Nephron (organoid): ENCODE measurements at regions not wholly inside any gene's neighbourhood (a gene's known extent, or its start where the extent isn't known, plus 50 kb on each side); places are given as distances from the start of the nearest gene placed in this dataset.

Experiments used
- H3K27ac Mint-ChIP-seq, 3 experiments: 2 replicates each; pipeline ENCODE4 v1.8.0; 2020; ENCODE audit warnings: mixed read lengths in 3 of 3, mild to moderate bottlenecking in 2 of 3, moderate library complexity in 1 of 3
- H3K27me3 Mint-ChIP-seq: 2 replicates; pipeline ENCODE4 v1.8.0; 2021; ENCODE audit warnings: low read depth, mild to moderate bottlenecking, moderate library complexity, mixed read lengths
- H3K36me3 Mint-ChIP-seq: 2 replicates; pipeline ENCODE4 v1.8.0; 2020; ENCODE audit warnings: low read depth, mixed read lengths
- H3K4me1 Mint-ChIP-seq: 2 replicates; pipeline ENCODE4 v1.8.0; 2020; ENCODE audit warnings: mixed read lengths
- H3K4me3 Mint-ChIP-seq, 3 experiments: 2 replicates each; pipeline ENCODE4 v1.8.0; 2020; ENCODE audit warnings: mild to moderate bottlenecking in 3 of 3, mixed read lengths in 3 of 3, moderate library complexity in 2 of 3
- H3K9me3 Mint-ChIP-seq: 2 replicates; pipeline ENCODE4 v1.8.0; 2020; ENCODE audit warnings: mixed read lengths
- TF ChIP-seq, protein P1 (sequence below), 3 experiments: fragments of 200-600 bp; sonication (generic); IDR thresholded peaks; one replicate each; pipeline ENCODE4 v1.5.0; 2021; ENCODE audit warnings: antibody characterized with exemption in 3 of 3; ENCODE audit not compliant: unreplicated experiment in 3 of 3

DNA sequence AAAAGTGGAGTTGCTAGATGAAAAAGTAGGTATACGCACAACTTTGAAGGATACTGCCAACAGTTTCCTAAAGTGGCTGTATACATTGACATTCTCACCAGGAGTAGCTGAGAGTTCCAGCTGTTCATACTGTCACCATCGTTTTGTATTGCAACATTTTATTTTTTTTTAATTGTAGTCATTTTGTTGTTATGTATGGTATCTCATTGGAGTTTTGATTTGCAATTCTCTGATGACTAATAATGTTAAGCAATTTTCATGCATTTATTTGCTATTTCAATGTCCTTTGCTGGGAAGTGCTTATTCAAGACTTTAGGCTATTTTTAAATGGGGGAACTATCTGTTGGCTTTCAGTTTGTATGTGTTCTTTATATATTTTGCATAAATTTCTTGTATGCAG, 185.1 kb upstream of the TGFBR2 start:
- TF ChIP-seq, protein P1, sequence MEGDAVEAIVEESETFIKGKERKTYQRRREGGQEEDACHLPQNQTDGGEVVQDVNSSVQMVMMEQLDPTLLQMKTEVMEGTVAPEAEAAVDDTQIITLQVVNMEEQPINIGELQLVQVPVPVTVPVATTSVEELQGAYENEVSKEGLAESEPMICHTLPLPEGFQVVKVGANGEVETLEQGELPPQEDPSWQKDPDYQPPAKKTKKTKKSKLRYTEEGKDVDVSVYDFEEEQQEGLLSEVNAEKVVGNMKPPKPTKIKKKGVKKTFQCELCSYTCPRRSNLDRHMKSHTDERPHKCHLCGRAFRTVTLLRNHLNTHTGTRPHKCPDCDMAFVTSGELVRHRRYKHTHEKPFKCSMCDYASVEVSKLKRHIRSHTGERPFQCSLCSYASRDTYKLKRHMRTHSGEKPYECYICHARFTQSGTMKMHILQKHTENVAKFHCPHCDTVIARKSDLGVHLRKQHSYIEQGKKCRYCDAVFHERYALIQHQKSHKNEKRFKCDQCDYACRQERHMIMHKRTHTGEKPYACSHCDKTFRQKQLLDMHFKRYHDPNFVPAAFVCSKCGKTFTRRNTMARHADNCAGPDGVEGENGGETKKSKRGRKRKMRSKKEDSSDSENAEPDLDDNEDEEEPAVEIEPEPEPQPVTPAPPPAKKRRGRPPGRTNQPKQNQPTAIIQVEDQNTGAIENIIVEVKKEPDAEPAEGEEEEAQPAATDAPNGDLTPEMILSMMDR (IDR thresholded peaks at IDR 0.05; ENCODE audit: unreplicated experiment in 3 of 3), result no peak
- H3K27me3 Mint-ChIP-seq, result no peaks in the 10 kb centered on the region
- H3K27ac Mint-ChIP-seq, result no peak overlapping the region
- peaks cover 3% of the 10 kb centered on the region for H3K36me3 Mint-ChIP-seq
- H3K4me3 Mint-ChIP-seq, result no peak overlapping the region
- H3K9me3 Mint-ChIP-seq, result peaks cover 3% of the 10 kb centered on the region
- peaks cover 3% of the 10 kb centered on the region for H3K4me1 Mint-ChIP-seq

DNA sequence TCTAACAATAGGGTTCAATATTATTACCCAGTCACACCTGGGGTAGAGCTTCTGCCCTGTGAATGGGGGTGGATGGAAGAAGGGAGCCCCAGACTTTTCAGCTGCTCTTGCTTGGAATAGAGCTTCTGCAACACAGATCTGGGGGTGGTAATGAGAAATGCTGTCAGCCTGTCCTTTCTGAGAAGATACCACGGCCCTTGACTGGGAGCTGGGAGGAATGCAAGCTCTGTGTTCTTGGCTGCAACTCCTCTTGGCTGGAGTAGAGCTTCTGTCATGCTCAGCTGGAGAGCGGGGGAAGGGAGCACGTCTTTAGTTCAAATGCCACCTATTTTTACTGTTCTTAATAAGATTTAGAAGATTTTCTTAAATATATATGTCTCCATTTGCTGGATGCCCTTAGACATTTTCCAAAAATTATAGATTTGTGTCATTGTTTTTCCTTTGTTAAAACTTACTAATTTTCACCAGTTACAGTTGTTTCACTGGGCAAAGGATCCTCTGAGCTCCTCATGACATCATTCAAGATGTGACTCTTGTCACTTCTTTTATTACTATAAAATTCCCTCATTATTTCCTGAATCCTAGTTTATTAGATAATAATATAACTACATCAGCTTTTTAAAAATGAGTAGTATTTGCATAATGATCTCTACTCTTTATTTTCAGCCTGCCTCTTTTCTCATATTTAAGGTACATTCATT, 180.0 kb upstream of the TGFBR2 start:
- peaks cover 3% of the 10 kb centered on the region for H3K36me3 Mint-ChIP-seq
- H3K4me1 Mint-ChIP-seq, result peaks cover 4% of the 10 kb centered on the region
- H3K27me3 Mint-ChIP-seq, result no peaks in the 10 kb centered on the region

DNA sequence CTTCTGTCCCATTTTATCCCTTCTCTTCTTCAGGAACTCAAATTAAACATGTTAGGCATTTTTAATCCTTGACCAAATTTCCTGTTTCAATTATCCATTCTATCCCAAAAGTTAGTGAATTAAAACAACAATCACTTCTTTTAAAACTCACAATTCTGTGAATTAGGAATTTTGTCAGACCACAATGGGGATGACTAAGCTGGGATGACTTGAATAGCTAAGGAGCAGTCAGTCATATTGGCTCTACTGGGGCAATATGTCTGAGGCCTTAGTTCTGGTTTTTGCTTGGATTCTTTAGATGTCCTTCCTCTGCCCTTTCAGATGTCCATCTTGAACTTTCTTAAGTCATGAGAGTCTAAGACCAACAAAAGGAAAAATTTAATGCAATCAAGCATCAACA, 178.2 kb upstream of the TGFBR2 start:
- TF ChIP-seq, protein P1 (IDR thresholded peaks at IDR 0.05; ENCODE audit: unreplicated experiment in 3 of 3), result no peak
- peaks cover 26% of the 10 kb centered on the region for H3K9me3 Mint-ChIP-seq
- no peak overlapping the region for H3K27ac Mint-ChIP-seq
- H3K27me3 Mint-ChIP-seq, result no peaks in the 10 kb centered on the region
- no peaks in the 10 kb centered on the region for H3K36me3 Mint-ChIP-seq
- H3K4me1 Mint-ChIP-seq, result peaks cover 4% of the 10 kb centered on the region
- H3K4me3 Mint-ChIP-seq, result no peak overlapping the region

More for the DNA sequence above, 180.0 kb upstream of the TGFBR2 start:
- TF ChIP-seq, protein P1 (IDR thresholded peaks at IDR 0.05; ENCODE audit: unreplicated experiment in 3 of 3), result no peak
- no peak overlapping the region for H3K4me3 Mint-ChIP-seq
- peaks cover 24% of the 10 kb centered on the region for H3K9me3 Mint-ChIP-seq
- H3K27ac Mint-ChIP-seq, result no peak overlapping the region

DNA sequence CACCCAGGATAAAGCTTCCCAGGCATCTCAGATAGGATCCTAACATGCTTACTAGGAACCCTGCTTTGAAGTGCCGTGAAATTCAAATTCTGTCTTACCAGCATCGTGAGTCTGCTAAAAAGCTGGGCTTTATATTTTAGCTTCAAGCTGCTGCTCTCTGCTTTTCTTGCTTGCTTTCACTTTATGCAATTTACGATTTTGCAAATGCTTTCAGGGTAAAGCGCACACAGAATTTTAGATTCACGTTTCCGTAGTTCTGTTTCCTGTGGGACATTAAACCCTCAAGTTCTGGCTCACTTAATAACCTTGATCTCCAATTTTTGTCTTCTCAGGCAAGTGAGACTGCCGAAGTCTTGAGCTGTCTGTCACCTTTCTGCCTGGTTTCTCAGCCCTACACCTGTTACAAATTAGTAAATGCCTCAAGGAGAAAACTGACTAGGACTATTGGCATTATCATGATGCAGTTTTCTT, 170.5 kb upstream of the TGFBR2 start:
- H3K4me3 Mint-ChIP-seq, result peak overlapping the region in 1 of 3 experiments; percentile 35

DNA sequence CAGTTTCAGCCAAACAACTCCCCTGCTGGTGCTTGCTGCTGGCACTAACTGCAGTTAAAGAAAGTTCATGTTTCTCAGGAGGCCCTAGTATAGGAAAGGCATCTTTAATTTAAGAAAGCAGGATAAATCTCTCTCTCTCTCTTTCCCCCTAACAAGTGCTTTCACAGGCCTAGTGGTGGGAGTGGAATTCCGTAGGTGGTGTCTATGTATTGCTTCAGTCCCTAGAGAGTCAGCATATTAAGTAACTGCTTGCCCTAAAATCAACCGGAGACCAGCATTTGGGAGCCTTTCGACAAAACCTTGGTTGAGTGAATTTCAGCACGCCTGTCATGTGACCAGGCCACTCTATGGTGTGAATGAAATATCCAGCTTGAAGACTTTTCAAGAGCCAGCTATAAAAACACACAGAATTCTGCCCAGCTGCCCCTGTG, 169.2 kb upstream of the TGFBR2 start:
- H3K4me1 Mint-ChIP-seq, result peaks cover 56% of the 10 kb centered on the region
- H3K36me3 Mint-ChIP-seq, result no peaks in the 10 kb centered on the region
- H3K27ac Mint-ChIP-seq, result peak overlapping the region; percentile 89 to 94 (median 92)
- TF ChIP-seq, protein P1 (IDR thresholded peaks at IDR 0.05; ENCODE audit: unreplicated experiment in 3 of 3), result no peak
- H3K9me3 Mint-ChIP-seq, result peaks cover 10% of the 10 kb centered on the region
- H3K27me3 Mint-ChIP-seq, result no peaks in the 10 kb centered on the region
- H3K4me3 Mint-ChIP-seq, result peak overlapping the region; percentile 19 to 24 (median 20)

More for the DNA sequence above, 170.5 kb upstream of the TGFBR2 start:
- H3K36me3 Mint-ChIP-seq, result no peaks in the 10 kb centered on the region
- H3K27me3 Mint-ChIP-seq, result no peaks in the 10 kb centered on the region
- H3K9me3 Mint-ChIP-seq, result peaks cover 12% of the 10 kb centered on the region
- TF ChIP-seq, protein P1 (IDR thresholded peaks at IDR 0.05; ENCODE audit: unreplicated experiment in 3 of 3), result no peak
- H3K27ac Mint-ChIP-seq, result peak overlapping the region; percentile 89 to 94 (median 92)
- peaks cover 52% of the 10 kb centered on the region for H3K4me1 Mint-ChIP-seq

DNA sequence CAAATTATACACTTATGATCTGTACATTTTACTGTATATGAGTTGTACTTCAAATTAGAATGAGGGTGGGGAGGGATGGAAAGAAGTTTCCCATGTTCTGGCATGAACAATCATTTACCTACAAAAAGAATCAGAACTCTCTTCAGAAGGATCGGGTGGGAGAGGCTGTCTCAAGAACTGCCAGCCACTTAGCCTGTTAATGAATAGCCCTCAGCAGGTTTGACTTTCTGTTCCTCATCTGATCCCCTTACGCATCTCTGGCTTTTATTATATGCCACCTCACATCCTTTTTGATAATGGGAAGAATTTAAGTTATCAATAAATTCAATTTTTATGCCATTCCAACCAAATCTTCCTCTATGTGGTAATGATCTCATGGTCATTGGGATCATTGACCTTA, 168.3 kb upstream of the TGFBR2 start:
- Mint-ChIP-seq H3K4me1 (peaks cover 56% of the 10 kb centered on the region), H3K9me3 (peaks cover 10% of the 10 kb centered on the region), H3K36me3 (no peaks in the 10 kb centered on the region), H3K4me3 (no peak overlapping the region), H3K27me3 (no peaks in the 10 kb centered on the region), H3K27ac (peak overlapping the region; percentile 89 to 94 (median 92))
- TF ChIP-seq, protein P1 (IDR thresholded peaks at IDR 0.05; ENCODE audit: unreplicated experiment in 3 of 3), result no peak
